Bronchial epithelial cell (primary cell): ENCODE measurements at regions not wholly inside any gene's neighbourhood (a gene's known extent, or its start where the extent isn't known, plus 50 kb on each side); places are given as distances from the start of the nearest gene placed in this dataset.

Experiments used
- DNase-seq: peaks from one replicate; pipeline ENCODE4 v3.0.0-alpha.2; 2010; ENCODE audit warnings: low read depth
- FAIRE-seq: peaks from 2 replicates; lab custom pipeline; 2011; peaks lifted over from hg19 to GRCh38; lab: Jason Lieb, UNC
- H3K27me3 ChIP-seq: 2 replicates; pipeline ENCODE4 v1.5.1; 2011; ENCODE audit warnings: low read length; ENCODE audit not compliant: control insufficient read depth, insufficient read depth
- H3K36me3 ChIP-seq: 2 replicates; pipeline ENCODE4 v1.5.1; 2011; ENCODE audit warnings: low read length; ENCODE audit not compliant: control insufficient read depth, insufficient read depth
- H3K4me3 ChIP-seq: 2 replicates; pipeline ENCODE4 v1.5.1; 2011; ENCODE audit warnings: mild to moderate bottlenecking, low read depth, low read length, control low read depth
- TF ChIP-seq, protein P1 (sequence below): IDR thresholded peaks from 2 replicates; pipeline ENCODE4 v1.5.1; 2011; ENCODE audit warnings: mild to moderate bottlenecking, moderate library complexity, low read length, control low read depth, inconsistent platforms; ENCODE audit not compliant: insufficient read depth, severe bottlenecking

DNA sequence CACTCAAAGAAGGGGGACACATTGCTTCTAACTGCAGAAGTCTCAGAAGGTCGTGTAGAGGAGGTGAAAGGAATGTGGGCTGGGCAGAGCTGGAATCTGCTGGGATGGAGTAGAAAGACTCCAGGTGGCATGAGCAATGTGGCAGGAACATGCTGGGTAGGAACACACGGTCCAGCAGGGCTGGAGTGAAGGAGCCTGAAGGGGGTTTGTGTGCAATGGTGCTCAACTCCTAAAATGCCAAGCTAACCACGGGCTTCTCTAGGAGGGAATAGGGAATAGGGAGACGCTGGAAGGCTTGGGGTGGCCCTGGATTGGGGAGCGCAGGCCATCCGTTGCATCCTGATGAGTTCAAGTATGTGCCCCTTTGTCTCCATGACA lies 253.8 kb downstream of the FAM43A start:
- no peak overlapping the region for H3K4me3 ChIP-seq
- DNase-seq (no peak), FAIRE-seq (no peak)
- peaks cover 2% of the 10 kb centered on the region for H3K27me3 ChIP-seq
- TF ChIP-seq, protein P1, sequence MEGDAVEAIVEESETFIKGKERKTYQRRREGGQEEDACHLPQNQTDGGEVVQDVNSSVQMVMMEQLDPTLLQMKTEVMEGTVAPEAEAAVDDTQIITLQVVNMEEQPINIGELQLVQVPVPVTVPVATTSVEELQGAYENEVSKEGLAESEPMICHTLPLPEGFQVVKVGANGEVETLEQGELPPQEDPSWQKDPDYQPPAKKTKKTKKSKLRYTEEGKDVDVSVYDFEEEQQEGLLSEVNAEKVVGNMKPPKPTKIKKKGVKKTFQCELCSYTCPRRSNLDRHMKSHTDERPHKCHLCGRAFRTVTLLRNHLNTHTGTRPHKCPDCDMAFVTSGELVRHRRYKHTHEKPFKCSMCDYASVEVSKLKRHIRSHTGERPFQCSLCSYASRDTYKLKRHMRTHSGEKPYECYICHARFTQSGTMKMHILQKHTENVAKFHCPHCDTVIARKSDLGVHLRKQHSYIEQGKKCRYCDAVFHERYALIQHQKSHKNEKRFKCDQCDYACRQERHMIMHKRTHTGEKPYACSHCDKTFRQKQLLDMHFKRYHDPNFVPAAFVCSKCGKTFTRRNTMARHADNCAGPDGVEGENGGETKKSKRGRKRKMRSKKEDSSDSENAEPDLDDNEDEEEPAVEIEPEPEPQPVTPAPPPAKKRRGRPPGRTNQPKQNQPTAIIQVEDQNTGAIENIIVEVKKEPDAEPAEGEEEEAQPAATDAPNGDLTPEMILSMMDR, result no peak
- no peaks in the 10 kb centered on the region for H3K36me3 ChIP-seq

GRCh38 chr3:194939949-194940770 lies 254.5 kb downstream of the FAM43A start:
- Histone ChIP-seq H3K4me3 (no peak overlapping the region), H3K27me3 (peaks cover 2% of the 10 kb centered on the region), H3K36me3 (no peaks in the 10 kb centered on the region)
- DNase-seq (no peak), FAIRE-seq (no peak)
- TF ChIP-seq, protein P1, result no peak

DNA sequence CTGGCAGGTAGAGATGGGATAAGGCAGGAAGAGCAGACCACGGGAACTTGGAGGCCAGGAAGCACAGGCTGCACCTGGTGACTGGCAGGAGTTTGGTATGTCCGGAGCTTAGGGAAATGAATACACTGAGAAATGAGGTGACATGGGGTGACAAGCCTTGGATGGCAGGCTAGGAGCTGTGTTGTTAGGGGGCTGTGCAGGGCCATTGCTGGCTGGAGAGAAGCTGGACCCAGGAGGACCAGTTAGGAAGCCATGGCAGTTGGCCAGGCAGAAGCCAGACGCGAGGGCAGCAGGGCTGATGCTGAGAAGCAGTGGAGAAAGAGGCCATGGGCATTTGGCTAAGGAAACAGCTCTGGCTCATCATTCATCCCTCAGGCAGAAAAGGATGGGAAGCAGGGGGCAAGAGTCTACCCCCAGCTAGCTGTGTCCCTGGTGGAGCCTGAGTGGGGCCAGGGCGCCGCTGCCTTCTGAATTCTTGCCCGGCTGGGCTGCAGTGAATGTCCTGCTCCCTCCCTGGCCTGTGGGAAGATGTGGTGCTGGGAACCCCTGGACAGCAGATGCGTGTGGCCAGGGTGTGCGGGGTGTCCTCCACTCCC lies 255.8 kb downstream of the FAM43A start:
- DNase-seq (no peak), FAIRE-seq (no peak)
- Histone ChIP-seq H3K4me3 (no peak overlapping the region), H3K27me3 (peaks cover 2% of the 10 kb centered on the region), H3K36me3 (no peaks in the 10 kb centered on the region)
- TF ChIP-seq, protein P1, result no peak

DNA sequence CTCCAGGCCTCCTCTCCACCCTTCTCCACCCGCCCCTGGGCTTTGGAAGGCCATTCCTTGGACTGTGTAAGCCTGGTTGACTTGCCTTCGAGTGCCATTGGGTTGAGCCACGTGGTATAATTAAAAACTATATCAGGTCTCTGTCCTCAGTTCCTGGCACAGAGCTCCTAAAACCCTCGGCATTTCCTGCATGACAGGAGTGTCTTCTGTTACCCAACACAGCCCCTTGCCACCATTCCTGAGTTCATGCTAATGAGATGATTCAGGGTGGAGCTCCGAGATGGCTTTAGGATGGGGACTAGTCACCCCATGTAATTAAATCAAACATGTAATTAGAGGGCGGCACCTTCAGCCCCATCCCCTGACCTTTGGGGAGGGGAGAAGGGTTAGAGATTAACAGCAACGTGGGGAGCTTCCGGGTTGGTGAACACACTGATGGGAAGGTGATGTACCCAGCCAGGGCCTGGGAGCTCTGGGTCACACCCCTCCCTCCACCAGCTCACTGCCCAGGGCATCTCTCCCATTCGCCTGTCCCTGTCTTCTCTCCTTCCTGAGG lies 256.4 kb downstream of the FAM43A start:
- FAIRE-seq, result no peak
- TF ChIP-seq, protein P1, result no peak
- Histone ChIP-seq H3K4me3 (no peak overlapping the region), H3K36me3 (no peaks in the 10 kb centered on the region), H3K27me3 (peaks cover 2% of the 10 kb centered on the region)
- DNase-seq, result no peak

DNA sequence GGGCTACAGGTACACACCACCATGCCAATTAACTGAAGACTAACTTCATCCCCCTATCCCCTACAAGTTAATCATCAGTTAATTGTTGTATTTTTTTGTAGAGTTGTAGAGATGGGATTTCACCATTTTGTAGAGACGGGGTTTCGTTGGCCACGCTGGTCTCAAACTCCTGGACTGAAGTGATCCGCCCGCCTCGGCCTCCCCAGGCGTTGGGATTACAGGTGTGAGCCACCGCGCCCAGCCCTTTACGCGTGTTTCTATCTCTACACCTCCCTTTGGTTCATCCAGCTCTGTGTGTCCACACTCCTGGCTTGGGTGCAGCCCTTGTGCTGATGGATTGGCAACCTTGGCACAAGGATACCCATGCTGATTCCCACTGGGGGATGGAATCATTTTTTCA lies 258.8 kb downstream of the FAM43A start:
- Histone ChIP-seq H3K27me3 (peaks cover 2% of the 10 kb centered on the region), H3K4me3 (no peak overlapping the region), H3K36me3 (no peaks in the 10 kb centered on the region)
- FAIRE-seq (no peak), DNase-seq (no peak)
- TF ChIP-seq, protein P1, result no peak
